ENCODE measurements at regions not wholly inside any gene's neighbourhood (a gene's known extent, or its start where the extent isn't known, plus 50 kb on each side); places are given as distances from the start of the nearest gene placed in this dataset.

DNA sequence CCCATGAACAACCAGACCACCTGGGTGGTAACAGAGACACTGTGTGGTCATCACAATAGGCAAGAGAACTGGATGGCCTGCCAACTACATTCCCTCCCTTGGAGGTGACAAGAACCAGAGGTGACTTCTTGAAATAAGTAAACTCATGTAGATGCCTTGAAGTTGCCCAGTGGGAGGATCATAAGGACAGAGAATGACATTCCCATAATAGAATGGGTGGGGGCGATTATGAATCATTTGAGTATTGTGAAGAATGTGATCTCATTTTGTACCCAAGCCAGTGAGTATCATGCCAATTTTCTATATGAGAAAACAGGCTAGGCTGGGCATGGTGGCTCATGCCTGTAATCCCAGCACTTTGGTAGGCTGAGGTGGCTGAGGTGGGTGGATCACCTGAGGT lies 211.4 kb upstream of the GYPC start:
- Histone ChIP-seq H3K4me3 (no peak overlapping the region), H3K9me3 (replicated peaks; ENCODE audit: control insufficient read depth, insufficient read depth, low read length) (no peaks in the 10 kb centered on the region), H2AFZ (ENCODE audit: control insufficient read depth, low read depth, low read length) (no peak overlapping the region), H3K9ac (ENCODE audit: control insufficient read depth, insufficient read depth, low read length) (no peak overlapping the region), H3K4me1 (ENCODE audit: control insufficient read depth, insufficient read depth, low read length) (no peaks in the 10 kb centered on the region), H3K4me2 (ENCODE audit: control insufficient read depth, insufficient read depth) (no peak overlapping the region), H3K36me3 (ENCODE audit: control insufficient read depth in 2 of 2, insufficient read depth in 2 of 2, low read length in 1 of 2) (no peaks in the 10 kb centered on the region), H3K79me2 (ENCODE audit: control insufficient read depth, insufficient read depth, low read length) (no peaks in the 10 kb centered on the region), H3K27me3 (replicated peaks in 1 of 2; ENCODE audit: control insufficient read depth in 2 of 2, insufficient read depth in 2 of 2, low read length in 1 of 2) (no peaks in the 10 kb centered on the region), H4K20me1 (ENCODE audit: control insufficient read depth, insufficient read depth) (no peaks in the 10 kb centered on the region), H3K27ac (ENCODE audit: control insufficient read depth, insufficient read depth) (no peak overlapping the region)
- TF ChIP-seq FOXK2 (IDR thresholded peaks at IDR 0.05), result no peak
- TF ChIP-seq, protein P1, sequence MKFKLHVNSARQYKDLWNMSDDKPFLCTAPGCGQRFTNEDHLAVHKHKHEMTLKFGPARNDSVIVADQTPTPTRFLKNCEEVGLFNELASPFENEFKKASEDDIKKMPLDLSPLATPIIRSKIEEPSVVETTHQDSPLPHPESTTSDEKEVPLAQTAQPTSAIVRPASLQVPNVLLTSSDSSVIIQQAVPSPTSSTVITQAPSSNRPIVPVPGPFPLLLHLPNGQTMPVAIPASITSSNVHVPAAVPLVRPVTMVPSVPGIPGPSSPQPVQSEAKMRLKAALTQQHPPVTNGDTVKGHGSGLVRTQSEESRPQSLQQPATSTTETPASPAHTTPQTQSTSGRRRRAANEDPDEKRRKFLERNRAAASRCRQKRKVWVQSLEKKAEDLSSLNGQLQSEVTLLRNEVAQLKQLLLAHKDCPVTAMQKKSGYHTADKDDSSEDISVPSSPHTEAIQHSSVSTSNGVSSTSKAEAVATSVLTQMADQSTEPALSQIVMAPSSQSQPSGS (IDR thresholded peaks at IDR 0.05; ENCODE audit: low read length), result no peak
- no peak for TF ChIP-seq NR2C1 (IDR thresholded peaks at IDR 0.05)
- no peak for TF ChIP-seq ETV6 (conservative IDR thresholded peaks at IDR 0.05 in 1 of 2, IDR thresholded peaks at IDR 0.05 in 1 of 2; ENCODE audit: borderline replicate concordance in 1 of 2, low read depth in 1 of 2)
- no peak for TF ChIP-seq STAT3 (IDR thresholded peaks at IDR 0.05; ENCODE audit: low read depth, low read length)
- TF ChIP-seq NFYB (IDR thresholded peaks at IDR 0.05; ENCODE audit: insufficient read depth, low read depth, low read length), result no peak
- no peak for TF ChIP-seq SPI1 (IDR thresholded peaks at IDR 0.05; ENCODE audit: borderline replicate concordance, insufficient read depth, low read depth, low read length)
- TF ChIP-seq, protein P2, sequence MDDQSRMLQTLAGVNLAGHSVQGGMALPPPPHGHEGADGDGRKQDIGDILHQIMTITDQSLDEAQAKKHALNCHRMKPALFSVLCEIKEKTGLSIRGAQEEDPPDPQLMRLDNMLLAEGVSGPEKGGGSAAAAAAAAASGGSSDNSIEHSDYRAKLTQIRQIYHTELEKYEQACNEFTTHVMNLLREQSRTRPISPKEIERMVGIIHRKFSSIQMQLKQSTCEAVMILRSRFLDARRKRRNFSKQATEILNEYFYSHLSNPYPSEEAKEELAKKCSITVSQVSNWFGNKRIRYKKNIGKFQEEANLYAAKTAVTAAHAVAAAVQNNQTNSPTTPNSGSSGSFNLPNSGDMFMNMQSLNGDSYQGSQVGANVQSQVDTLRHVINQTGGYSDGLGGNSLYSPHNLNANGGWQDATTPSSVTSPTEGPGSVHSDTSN (IDR thresholded peaks at IDR 0.05; ENCODE audit: insufficient replicate concordance, low read depth, low read length), result no peak
- no peak for TF ChIP-seq SUPT20H (IDR thresholded peaks at IDR 0.05; ENCODE audit: borderline replicate concordance, control insufficient read depth, low read depth, low read length)
- TF ChIP-seq, protein P3, sequence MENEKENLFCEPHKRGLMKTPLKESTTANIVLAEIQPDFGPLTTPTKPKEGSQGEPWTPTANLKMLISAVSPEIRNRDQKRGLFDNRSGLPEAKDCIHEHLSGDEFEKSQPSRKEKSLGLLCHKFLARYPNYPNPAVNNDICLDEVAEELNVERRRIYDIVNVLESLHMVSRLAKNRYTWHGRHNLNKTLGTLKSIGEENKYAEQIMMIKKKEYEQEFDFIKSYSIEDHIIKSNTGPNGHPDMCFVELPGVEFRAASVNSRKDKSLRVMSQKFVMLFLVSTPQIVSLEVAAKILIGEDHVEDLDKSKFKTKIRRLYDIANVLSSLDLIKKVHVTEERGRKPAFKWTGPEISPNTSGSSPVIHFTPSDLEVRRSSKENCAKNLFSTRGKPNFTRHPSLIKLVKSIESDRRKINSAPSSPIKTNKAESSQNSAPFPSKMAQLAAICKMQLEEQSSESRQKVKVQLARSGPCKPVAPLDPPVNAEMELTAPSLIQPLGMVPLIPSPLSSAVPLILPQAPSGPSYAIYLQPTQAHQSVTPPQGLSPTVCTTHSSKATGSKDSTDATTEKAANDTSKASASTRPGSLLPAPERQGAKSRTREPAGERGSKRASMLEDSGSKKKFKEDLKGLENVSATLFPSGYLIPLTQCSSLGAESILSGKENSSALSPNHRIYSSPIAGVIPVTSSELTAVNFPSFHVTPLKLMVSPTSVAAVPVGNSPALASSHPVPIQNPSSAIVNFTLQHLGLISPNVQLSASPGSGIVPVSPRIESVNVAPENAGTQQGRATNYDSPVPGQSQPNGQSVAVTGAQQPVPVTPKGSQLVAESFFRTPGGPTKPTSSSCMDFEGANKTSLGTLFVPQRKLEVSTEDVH (IDR thresholded peaks at IDR 0.05; ENCODE audit: low read depth, partially characterized antibody), result no peak
- TF ChIP-seq CEBPB (IDR thresholded peaks at IDR 0.05; ENCODE audit: borderline replicate concordance in 1 of 2, low read depth in 2 of 2, low read length in 2 of 2), result no peak
- no peak for TF ChIP-seq SMARCA5 (IDR thresholded peaks at IDR 0.05)
- no peak for TF ChIP-seq GATAD2B (conservative IDR thresholded peaks at IDR 0.05; ENCODE audit: low read depth)
- no peak for TF ChIP-seq NBN (IDR thresholded peaks at IDR 0.05)
- TF ChIP-seq MEF2B (IDR thresholded peaks at IDR 0.05; ENCODE audit: partially characterized antibody, poor library complexity, severe bottlenecking), result no peak
- CTCF ChIA-PET, result no interaction called here
- 0% methylated on average over 1 of the region's 1 CpG for WGBS (ENCODE audit: insufficient coverage, insufficient replicate concordance, low lambda C conversion rate, missing lambda C conversion rate)
- RAD21 ChIA-PET (ENCODE audit: unreplicated experiment), result no interaction called here
- in situ Hi-C loops (cut with MboI), result no loop called here
- BruUV-seq (replicated peaks), result no TSS peak
- ATAC-seq, result no peak
- intact Hi-C loops (cut with micrococcal nuclease; ENCODE audit: unreplicated experiment), result no loop called here
- FAIRE-seq, result no peak
- POLR2A ChIA-PET, result no interaction called here
- SMC1A ChIA-PET (ENCODE audit: uncharacterized antibody, unreplicated experiment), result no interaction called here
- no peak for DNase-seq (ENCODE audit: low read depth, low spot score)

All from GM12878 (cell line).